ENCODE measurements at regions not wholly inside any gene's neighbourhood (a gene's known extent, or its start where the extent isn't known, plus 50 kb on each side); places are given as distances from the start of the nearest gene placed in this dataset.

GRCh38 chrX:110858565-110858964 lies 62.9 kb upstream of the CHRDL1 start:
- DNase-seq (ENCODE audit: low read depth in 2 of 3, low spot score in 1 of 3) = no peak

GRCh38 chrX:110853610-110854009 lies 58.0 kb upstream of the CHRDL1 start:
- DNase-seq (ENCODE audit: low read depth in 2 of 3, low spot score in 1 of 3) = no peak

- no peak for DNase-seq (ENCODE audit: low read depth in 2 of 3, low spot score in 1 of 3)
Measured at GRCh38 chrX:110852180-110852579, 56.6 kb upstream of the CHRDL1 start.

GRCh38 chrX:110851780-110852179 lies 56.2 kb upstream of the CHRDL1 start:
- DNase-seq (ENCODE audit: low read depth in 2 of 3, low spot score in 1 of 3) = no peak

- peak in 1 of 3 donors; percentile 50 for DNase-seq (ENCODE audit: low read depth in 2 of 3, low spot score in 1 of 3)
Measured at GRCh38 chrX:110847334-110847733, 51.7 kb upstream of the CHRDL1 start.

GRCh38 chrX:110846071-110846470 lies 50.5 kb upstream of the CHRDL1 start:
- no peak for DNase-seq (ENCODE audit: low read depth in 2 of 3, low spot score in 1 of 3)

Measured in stimulated activated CD4-positive, alpha-beta T cell treated with anti-CD3 and anti-CD28 coated beads, Interleukin-12 subunit alpha, Interleukin-12 subunit beta, amount 100 ng/mL, for 48 hours (primary cell).